HG03469 (cell line): ENCODE measurements at regions not wholly inside any gene's neighbourhood (a gene's known extent, or its start where the extent isn't known, plus 50 kb on each side); places are given as distances from the start of the nearest gene placed in this dataset.

Experiments used
- ATAC-seq: cut with Tn5 transposase; IDR thresholded peaks from one replicate; pipeline ENCODE4 v1.9.1; 2021; ENCODE audit warnings: mild to moderate bottlenecking, moderate library complexity, moderate number of reproducible peaks; ENCODE audit not compliant: unreplicated experiment

DNA sequence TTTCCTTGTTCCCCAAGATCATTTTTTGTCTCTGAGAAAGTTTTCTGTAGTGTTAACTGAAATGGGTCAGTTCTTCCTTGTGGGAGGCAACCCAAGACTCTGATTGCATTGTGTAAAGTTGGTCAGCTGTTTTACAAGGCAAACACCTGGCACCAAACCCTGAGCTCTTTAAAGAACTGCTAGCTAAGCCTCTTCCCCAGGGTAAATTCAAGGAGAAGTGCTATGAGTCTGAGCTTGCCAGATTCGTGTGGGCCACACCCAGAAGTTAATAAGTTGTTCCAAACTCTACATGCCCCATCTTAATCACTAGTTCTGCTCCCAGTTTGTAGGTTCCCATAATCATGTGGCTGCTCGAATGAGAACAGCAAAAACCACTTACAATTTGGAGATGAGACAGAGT, 214.5 kb downstream of the BTG1 start:
- ATAC-seq, result no peak

DNA sequence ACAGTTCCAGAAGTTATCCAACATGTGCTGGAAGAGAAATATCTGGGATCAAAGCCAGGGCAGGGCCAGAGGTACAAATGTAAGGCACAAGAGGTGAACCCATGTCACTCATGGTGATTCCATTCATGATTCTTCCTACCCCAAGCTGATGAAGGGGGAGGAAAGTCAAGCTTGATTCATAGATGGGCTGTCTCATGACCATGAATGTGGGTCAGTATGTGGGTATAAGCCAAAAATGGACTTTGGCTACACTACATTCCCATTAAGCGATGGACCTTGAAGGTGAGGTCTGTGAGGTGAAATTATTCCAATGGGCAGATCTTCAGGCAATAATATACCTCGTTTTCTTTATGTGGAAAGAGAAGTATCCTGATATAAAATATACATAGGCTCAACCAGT, 217.1 kb downstream of the BTG1 start:
- ATAC-seq, result no peak

DNA sequence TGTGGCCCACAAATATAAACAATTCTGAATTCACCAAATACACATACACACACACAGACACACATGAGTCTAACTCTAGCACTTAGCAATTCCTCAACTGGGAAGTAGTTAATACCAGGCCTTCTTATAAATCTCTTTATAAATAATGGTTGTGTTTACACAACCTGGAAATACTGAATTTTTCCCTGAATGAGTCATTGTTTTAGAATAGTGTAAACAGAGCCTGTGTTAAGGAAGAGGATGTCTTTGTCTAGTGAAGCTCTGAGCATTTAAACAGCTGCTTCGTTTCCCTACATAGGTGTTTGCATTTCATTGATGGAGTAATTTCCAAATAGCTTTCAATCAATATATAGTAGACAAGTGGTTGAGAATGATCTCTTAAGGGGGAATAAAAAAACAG, 218.8 kb downstream of the BTG1 start:
- no peak for ATAC-seq

DNA sequence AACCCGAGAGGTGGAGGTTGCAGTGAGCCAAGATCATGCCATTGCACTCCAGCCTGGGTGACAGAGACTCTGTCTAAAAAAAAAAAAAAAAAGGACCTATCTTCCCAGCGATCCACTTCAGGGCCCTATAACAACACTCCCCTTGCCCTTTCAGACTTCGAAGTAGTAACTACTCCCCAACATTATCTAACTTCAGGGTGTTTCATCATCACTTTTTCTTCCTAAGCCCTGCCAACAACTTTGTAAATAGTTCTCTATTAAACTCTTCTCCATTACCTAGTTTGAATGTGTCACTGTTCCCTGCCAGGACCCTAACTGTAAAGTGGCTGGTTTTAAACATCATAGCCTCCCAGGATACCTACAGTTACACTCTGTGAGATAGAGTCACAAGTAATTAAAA, 220.8 kb downstream of the BTG1 start:
- ATAC-seq, result no peak

DNA sequence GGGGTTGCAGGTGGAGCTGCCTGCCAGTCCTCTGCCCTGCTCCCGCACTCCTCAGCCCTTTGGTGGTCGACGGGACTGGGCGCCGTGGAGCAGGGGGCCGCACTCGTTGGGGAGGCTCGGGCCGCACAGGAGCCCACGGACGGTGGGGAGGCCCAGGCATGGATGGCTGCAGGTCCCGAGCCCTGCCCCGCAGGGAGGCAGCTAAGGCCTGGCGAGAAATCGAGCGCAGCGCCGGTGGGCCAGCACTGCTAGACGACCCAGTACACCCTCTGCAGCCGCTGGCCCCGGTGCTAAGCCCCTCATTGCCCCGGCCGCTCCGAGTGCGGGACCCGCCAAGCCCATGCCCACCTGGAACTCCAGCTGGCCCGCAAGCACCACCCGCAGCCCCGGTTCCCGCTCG, 221.8 kb downstream of the BTG1 start:
- ATAC-seq, result no peak

DNA sequence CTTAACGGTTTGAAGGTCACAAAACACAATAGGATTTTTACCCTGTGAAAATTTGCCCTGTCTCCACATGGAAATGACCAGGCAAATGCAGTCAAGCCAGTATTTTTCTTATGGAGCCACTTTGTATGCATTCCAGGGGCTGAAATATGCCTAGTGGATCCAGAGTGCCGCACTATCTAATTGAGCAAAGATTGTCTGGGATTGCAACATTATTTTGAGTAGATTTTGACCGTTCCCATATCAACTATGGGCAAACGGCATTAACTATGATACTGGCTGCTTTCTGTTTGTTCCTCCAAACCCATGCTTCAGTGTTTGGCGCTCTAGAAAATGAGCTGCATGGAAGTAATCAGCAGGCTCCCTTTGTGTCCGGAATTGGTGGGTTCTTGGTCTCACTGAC, 223.0 kb downstream of the BTG1 start:
- ATAC-seq, result no peak

DNA sequence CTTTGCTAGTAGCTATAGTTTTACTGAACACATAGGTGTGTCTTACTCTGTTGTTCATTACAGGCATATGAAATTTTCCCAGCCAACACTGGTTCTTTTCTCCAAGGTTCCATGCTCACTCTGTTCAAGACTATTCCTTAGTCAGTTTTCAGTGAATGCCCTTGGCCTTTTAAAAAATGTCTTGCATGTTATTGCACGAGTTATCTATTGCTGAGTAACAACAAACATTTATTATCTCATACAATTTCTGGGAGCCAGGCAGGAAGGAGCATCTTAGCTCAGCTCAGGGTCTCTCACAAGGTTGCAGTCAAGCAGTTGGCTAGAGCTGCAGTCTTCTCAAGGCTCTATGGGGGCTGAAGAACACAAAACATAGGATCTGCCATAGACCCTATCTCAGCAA, 223.5 kb downstream of the BTG1 start:
- ATAC-seq, result no peak

DNA sequence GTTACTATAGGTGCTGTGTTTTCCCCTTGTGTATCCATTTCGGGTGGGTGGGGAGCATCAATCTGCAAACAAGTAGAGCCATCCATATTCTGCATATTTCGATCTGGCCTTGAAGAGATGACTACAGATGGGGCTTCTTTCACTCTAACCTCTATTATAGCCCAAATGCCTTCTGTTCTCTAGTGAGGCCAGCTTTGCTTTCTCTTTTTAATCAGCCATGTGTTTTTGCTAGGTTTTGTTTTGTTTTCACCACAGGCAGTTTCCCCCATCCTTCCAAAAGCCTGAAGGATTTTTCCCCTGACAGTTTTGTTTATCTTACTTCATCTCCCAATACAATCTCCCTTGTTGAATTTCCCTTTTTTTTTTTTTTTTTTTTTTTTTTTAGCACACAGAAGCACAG, 224.1 kb downstream of the BTG1 start:
- ATAC-seq, result no peak

DNA sequence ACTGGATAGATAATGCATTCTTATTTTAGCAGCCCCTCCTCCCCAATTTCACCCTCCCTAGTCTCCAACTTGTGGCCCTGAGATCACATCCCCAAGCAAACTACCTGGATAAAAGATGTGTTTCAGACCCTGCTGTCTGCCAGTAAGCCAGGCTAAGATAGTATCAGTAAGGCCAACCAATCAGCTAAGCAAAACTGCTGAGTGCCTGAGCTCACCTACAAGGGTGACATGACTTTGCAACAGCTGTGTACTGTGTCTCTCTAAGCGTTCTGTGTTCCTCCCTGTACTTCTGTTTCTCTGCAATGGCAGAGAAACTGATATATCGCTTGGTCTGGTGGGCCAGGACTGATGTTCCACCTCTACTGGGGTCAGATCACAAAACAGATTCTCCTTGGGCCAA, 224.9 kb downstream of the BTG1 start:
- no peak for ATAC-seq

DNA sequence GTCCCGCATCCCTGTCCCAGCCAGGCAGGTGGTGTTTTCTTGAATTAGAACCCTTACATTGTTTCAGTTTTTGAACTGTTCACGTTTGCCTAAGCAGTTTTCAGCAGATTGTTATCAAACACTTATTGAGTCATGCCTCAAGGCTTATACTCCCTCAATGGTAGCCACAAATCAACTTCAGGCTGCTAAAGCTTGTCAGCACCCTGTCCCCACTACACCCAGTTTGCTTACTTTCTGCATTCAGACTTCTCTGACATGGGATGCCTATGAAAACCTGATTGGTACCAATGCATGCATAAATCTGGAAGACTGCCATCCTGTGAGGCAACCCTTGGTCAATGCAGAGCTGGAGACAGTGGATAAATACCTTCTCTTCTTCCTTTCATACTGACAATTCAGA, 225.4 kb downstream of the BTG1 start:
- ATAC-seq, result no peak

DNA sequence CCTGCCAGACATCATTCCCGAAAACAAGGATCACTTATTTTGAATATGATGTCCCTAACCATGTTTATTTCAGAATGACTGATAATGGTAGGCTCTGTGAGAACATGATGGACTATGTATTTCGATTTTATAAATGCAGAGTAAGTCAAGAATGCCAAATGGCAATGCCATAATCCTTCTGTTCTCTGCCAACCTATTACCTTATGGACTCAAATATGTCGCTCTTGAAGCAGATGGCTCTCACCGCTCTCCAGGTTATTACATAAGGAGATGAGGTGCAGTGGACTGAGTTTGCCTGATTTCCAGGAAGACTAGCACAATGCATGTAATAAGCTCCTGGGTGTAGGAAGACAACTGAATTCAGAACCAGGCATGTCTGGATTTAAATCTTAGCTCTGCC, 227.2 kb downstream of the BTG1 start:
- ATAC-seq, result no peak

DNA sequence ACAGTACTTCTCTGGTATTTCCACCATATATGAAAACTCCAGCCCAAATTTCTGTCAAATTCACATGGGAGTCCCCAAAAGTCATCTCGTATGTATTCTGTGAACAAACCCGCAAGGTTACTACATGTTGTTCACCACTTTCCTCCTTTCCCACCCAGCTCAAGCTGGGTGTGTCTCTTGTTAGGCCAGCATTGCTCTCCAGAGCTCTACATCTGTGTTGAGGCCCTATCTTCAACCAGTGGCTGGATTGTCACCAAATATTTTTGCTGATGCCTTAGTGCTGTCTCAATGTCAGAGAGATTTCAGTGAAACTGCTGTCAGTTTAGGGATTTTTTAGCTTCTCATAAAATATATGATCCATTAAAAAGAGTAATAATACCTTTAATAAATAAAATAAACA, 230.9 kb downstream of the BTG1 start:
- no peak for ATAC-seq

DNA sequence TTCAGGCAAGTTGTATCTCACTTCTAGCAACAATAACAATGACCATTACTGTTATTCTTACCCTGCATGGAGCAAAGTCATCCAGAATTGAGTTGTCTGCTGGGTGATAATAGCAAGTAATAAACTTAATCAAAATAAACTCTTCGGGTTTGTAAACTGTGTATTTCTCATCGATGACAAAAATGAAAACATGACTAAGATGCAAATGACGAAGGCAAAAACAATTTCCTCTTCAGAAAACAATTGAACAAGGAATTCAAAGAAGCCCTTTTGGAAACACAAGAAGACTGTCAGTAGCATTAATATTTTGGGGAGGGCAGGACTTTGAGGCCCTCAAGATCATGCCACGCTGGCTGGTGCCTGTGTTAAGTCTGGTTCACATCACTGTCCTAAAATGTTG, 232.0 kb downstream of the BTG1 start:
- ATAC-seq, result no peak

DNA sequence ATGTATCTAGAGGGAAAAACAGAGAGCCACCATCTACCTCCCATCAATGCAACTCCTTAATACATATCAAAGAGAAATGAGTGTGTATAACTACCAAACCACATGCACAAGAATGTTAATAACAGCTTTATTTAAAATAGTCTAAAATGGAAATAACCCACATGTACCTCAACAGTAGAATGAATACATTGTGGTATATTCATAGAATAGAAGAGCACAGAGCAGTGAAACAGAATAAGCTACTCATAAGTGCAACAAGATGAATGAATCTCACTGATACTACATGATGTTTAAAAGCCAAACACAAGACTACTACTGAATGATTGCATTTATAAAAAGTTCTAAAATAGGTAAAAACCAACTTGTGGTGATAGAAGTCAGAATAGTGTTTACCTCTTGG, 232.5 kb downstream of the BTG1 start:
- no peak for ATAC-seq

DNA sequence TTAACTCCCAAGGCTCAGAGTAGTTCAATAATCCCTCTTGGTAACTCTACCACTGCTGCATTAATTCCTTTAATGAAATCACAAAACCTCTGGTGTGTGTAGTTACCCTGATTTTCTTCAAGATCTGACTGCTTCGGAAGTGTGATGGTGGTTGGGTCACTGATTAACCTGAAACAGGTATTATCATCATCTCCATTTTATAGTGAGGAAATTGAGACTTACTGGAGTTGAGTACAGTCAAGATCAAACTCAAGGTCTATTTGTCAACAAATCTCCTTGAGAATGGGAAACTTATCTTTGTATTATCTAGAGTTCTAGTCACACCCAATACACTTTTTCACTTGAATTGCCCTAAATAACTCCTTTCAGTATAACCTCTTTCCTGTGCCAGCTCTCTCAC, 233.5 kb downstream of the BTG1 start:
- no peak for ATAC-seq

DNA sequence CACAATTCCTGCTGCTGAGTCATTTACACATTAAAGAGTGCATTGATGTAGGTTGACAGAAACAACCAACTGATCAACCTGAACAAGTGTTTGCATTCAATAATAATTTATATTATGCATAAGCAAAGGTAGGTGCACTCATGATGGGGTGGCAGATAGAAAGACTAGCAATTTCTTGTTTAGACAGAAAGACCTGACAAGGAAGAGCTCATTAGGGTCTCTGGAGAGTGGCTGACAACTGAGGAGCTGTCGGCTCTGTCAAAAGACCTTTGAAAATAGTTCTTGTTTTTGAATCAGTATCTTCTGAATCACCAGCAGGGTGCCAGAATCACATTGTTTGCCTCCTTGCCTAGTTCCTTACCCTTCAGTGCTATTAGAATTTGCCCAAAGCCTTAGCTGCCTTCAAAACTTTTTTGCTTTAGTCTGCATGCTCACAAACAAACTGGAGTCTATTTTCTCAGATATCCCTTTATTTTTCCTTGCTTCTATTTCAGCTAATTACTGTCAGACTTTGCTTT, 234.7 kb downstream of the BTG1 start:
- ATAC-seq, result no peak

DNA sequence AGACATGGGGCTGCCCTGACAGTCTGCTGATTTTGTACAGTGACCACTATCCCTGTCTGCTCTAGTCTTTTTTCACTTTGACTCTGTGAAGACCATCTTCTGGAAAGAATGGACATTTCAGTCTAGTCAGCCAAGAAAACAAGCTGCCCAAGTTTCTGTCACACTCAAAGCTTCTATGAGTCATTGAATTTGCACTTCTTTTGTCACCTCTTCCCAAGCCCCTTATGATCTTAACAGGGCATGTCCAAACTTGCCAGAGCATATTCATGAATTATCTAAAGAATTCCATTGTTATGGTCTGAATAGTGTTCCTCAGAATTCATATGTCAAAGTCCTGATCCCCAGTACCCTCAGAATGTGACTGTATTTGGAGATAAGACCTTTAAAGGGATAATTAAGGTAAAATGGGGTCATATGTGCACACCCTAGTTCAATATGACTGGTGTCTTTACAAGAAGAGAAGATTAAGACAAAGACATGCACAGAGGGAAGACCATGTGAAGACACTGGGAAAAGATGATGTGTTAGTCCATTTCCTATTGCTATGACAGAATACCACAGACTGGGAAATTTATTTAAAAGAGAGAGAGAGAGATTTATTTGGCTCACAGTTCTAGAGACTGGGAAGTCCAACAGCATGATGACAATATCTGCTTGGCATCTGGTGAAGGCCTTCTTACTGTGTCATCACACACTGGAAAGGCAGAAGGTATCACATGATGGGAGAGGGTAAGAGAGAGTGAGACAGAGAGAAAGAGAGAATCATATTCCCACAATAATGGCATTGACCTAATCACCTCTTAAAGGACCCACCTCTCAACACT, 242.6 kb downstream of the BTG1 start:
- no peak for ATAC-seq

DNA sequence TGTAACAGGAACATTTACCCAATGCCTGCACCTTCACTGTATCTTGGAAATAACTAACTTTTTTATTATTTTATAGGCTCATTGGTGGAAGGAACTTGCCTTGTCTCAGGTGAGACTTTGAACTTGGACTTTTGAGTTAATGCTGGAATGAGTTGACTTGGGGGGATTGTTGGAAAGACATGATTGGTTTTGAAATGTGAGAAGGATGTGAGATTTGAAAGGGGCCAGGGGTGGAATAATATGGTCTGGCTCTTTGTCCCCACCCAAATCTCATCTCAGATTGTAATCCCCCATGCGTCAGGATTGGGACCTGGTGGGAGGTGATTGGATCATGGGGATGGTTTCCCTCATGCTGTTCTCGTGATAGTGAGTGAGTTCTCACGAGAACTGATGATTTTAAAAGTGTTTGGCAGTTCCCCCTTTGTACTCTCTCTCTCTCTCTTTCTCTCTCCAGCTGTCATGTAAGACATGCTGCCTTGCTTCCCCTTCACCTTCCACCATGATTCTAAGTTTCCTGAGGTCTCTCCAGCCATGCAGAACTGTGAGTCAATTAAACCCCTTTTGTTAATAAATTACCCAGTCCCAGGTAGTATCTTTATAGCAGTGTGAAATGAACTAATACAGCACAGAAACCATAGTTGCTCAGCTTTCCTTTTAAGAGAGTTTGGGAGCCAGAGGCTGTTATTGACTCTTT, 244.1 kb downstream of the BTG1 start:
- no peak for ATAC-seq

DNA sequence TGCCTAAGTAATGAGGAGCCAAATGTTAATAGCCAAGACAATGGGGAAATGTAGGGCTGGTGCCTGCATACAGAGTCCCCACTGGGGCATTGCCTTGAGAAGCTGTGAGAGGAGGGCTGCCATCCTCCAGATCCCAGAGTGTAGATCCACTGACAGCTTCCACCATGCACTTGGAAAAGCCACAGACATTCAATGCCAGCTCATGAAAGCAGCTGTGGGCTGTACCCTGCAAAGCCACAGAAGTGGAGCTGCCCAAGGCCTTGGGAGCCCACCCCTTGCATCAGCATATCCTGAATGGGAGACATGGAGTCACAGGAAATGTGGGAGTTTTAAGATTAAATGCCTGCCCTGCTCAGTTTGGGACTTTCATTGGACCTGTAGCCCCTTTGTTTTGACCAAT, 244.7 kb downstream of the BTG1 start:
- ATAC-seq, result no peak

DNA sequence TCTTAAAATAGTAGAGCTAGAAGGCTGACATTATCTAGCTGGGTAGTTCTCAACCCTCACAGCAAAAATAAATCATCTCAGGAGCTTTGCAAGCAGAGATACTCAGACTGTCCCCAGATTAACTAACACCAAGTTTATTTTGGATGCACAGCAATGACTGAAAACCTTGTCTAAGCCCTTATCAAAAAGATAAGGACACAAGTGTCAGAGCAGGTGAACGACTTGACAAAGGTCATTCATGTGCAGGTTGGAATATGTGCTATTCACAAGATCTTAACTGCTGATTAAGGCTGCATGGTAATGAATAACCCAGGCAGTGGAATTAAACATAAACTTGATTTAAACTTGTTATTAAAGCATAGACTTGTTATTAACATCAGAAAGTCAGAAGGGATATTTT, 246.6 kb downstream of the BTG1 start:
- ATAC-seq, result no peak

DNA sequence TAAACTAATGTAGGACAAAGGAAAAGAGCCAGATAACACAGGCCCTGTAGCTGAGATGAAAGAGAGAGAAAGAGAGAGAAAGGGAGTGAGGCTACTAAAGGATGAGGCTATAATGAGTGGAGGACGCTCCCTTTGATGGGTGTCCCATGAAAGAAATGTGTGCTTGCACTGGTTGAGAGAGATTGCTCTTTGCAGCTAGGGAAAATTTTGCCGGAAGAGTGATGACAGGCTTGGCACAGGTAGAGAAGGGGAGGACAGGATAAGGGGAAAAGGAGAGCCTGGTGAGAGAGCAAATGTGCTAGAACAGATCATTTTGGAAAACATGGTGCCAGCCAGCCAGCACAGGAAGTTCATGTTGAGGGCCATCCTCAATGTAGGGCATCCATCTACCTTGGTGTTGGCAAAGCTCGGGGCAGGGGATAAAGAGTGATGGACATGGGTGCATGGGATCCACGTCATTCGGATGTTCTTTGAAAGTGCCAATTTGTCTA, 248.6 kb downstream of the BTG1 start:
- ATAC-seq, result no peak

DNA sequence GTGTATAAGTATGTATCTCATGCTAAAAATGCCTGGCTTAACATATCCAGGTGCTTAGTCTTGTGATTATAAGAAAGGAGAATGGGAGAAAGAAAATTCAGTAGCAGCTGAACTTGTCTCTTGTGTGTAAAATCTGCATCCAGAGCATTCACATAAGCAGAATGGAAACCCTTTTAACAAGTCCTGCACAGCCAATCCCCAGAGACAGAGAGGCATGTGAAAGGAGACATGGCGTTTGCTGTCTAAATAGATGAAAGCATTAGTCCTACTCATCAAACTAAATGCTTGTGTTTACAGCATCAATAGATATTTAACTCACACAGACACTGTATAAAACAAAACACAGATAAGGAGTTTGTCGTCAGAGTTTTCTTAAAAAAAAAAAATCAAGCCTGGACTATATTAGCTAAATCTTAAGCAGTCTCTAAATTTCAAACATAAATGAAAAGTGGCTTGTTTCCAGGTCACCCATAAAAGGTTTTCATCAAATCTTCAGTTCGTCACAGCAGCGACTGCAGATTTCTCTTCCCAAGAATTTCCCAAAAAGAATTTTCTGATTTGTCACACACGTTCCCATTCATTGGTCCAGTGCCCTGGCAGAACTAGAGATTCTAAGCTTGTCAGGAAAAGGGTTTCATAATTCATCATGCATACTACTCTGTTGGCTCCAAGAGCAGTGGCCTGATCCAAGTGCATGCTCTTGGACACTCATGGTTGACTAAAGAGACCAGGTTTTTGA, 249.2 kb downstream of the BTG1 start:
- no peak for ATAC-seq
